ENCODE measurements at regions not wholly inside any gene's neighbourhood (a gene's known extent, or its start where the extent isn't known, plus 50 kb on each side); places are given as distances from the start of the nearest gene placed in this dataset.
A peak's percentile ranks its signal among the peaks of the same experiment; 100 is the strongest.

- no peaks in the 10 kb centered on the region for H3K4me1 Mint-ChIP-seq (ENCODE audit: unreplicated experiment)
- H3K27ac Mint-ChIP-seq (ENCODE audit: unreplicated experiment), result no peak overlapping the region
- no peak for TF ChIP-seq CTCF (IDR thresholded peaks at IDR 0.05)
- DNase-seq (ENCODE audit: extremely low spot score, unreplicated experiment), result peak; percentile 57
- H3K4me3 Mint-ChIP-seq (ENCODE audit: unreplicated experiment), result no peak overlapping the region
- H3K27me3 Mint-ChIP-seq (ENCODE audit: unreplicated experiment), result peaks cover 19% of the 10 kb centered on the region
- H3K9me3 Mint-ChIP-seq (ENCODE audit: unreplicated experiment), result no peaks in the 10 kb centered on the region
- H3K36me3 Mint-ChIP-seq (ENCODE audit: unreplicated experiment), result no peaks in the 10 kb centered on the region
These were observed 186.7 kb upstream of the PDE10A start for GRCh38 chr6:165849534-165850430.

- Mint-ChIP-seq H3K36me3 (ENCODE audit: unreplicated experiment) (no peaks in the 10 kb centered on the region), H3K9me3 (ENCODE audit: unreplicated experiment) (no peaks in the 10 kb centered on the region), H3K27ac (ENCODE audit: unreplicated experiment) (no peak overlapping the region), H3K4me1 (ENCODE audit: unreplicated experiment) (no peaks in the 10 kb centered on the region), H3K4me3 (ENCODE audit: unreplicated experiment) (no peak overlapping the region), H3K27me3 (ENCODE audit: unreplicated experiment) (peaks cover 19% of the 10 kb centered on the region)
- peak; percentile 36 for DNase-seq (ENCODE audit: extremely low spot score, unreplicated experiment)
- TF ChIP-seq CTCF (IDR thresholded peaks at IDR 0.05), result peak; percentile 18
These were observed 185.0 kb upstream of the PDE10A start for GRCh38 chr6:165848086-165848426.

DNA sequence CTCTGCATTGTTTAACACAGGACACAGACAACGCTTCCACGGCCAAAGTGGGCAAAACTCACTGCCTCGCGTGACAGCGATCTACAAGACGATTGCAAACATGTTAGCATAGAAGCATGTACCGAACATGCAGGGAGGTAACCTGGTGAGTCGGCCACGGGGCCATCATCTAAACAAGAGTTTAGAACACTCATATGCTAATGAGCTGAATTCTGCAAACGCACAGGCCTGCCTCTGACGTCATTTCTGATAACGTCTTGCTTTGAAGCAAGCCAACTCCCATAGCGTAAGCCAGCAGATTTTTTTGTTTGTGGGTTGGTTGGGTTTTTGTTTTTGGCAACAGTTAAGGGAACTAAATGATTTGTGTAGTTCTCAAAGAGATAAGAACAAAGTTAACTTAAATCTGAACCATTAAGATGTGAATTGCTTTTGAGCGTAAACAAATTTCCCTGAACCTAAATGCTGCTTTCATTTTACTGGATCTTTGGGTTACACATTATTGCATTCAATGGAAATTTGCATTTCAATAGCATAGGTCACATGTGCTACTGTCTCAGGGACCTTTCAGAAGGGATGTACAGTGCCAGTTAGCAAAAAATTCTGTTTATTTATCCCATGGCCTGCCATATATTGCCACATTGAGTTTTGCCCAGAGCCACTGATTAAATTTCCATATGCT lies 184.5 kb upstream of the PDE10A start:
- peak; percentile 73 for DNase-seq (ENCODE audit: extremely low spot score, unreplicated experiment)
- no peaks in the 10 kb centered on the region for H3K9me3 Mint-ChIP-seq (ENCODE audit: unreplicated experiment)
- no peak overlapping the region for H3K27ac Mint-ChIP-seq (ENCODE audit: unreplicated experiment)
- TF ChIP-seq CTCF (IDR thresholded peaks at IDR 0.05), result no peak
- H3K4me3 Mint-ChIP-seq (ENCODE audit: unreplicated experiment), result no peak overlapping the region
- H3K27me3 Mint-ChIP-seq (ENCODE audit: unreplicated experiment), result peaks cover 19% of the 10 kb centered on the region
- H3K4me1 Mint-ChIP-seq (ENCODE audit: unreplicated experiment), result no peaks in the 10 kb centered on the region
- H3K36me3 Mint-ChIP-seq (ENCODE audit: unreplicated experiment), result no peaks in the 10 kb centered on the region

- no peaks in the 10 kb centered on the region for H3K4me1 Mint-ChIP-seq (ENCODE audit: unreplicated experiment)
- no peaks in the 10 kb centered on the region for H3K9me3 Mint-ChIP-seq (ENCODE audit: unreplicated experiment)
- H3K36me3 Mint-ChIP-seq (ENCODE audit: unreplicated experiment), result no peaks in the 10 kb centered on the region
- no peak overlapping the region for H3K27ac Mint-ChIP-seq (ENCODE audit: unreplicated experiment)
- peak; percentile 73 for DNase-seq (ENCODE audit: extremely low spot score, unreplicated experiment)
- H3K4me3 Mint-ChIP-seq (ENCODE audit: unreplicated experiment), result no peak overlapping the region
- TF ChIP-seq CTCF (IDR thresholded peaks at IDR 0.05), result no peak
- H3K27me3 Mint-ChIP-seq (ENCODE audit: unreplicated experiment), result peaks cover 19% of the 10 kb centered on the region
These were observed 183.3 kb upstream of the PDE10A start for GRCh38 chr6:165846123-165846966.

Measured in osteocyte (in vitro differentiated cells).